Small intestine (tissue), 7 donors: ENCODE measurements at regions not wholly inside any gene's neighbourhood (a gene's known extent, or its start where the extent isn't known, plus 50 kb on each side); places are given as distances from the start of the nearest gene placed in this dataset.

Experiments used
- DNase-seq, 2 donors: peaks; one replicate each; pipeline versions ENCODE4 v3.0.0 to v3.0.0-alpha.2; 2013
- FAIRE-seq: peaks from 2 replicates; lab custom pipeline; 2012; peaks lifted over from hg19 to GRCh38; lab: Jason Lieb, UNC
- H3K27ac ChIP-seq, 3 donors: one replicate each; pipeline ENCODE4 v1.5.1; 2013; ENCODE audit warnings: low read length in 2 of 3, mild to moderate bottlenecking in 2 of 3, control low read depth in 1 of 3, inconsistent platforms in 1 of 3, low read depth in 1 of 3, moderate library complexity in 1 of 3
- H3K27me3 ChIP-seq, 3 donors: one replicate each; pipeline ENCODE4 v1.6.1; 2013; ENCODE audit warnings: low read length in 3 of 3, inconsistent platforms in 1 of 3; ENCODE audit not compliant: control insufficient read depth in 3 of 3, insufficient read depth in 3 of 3
- H3K36me3 ChIP-seq, 3 donors: one replicate each; pipeline ENCODE4 v1.6.1; 2013; ENCODE audit warnings: low read length in 3 of 3, inconsistent platforms in 1 of 3, low read depth in 1 of 3, mild to moderate bottlenecking in 1 of 3, moderate library complexity in 1 of 3; ENCODE audit not compliant: control insufficient read depth in 3 of 3, insufficient read depth in 2 of 3
- H3K4me1 ChIP-seq, 3 donors: one replicate each; pipeline ENCODE4 v1.6.1; 2013; ENCODE audit warnings: low read length in 2 of 3, inconsistent platforms in 1 of 3, low read depth in 1 of 3, mild to moderate bottlenecking in 1 of 3, moderate library complexity in 1 of 3; ENCODE audit not compliant: control insufficient read depth in 3 of 3, insufficient read depth in 2 of 3
- H3K4me3 ChIP-seq, 3 donors: one replicate each; pipeline ENCODE4 v1.5.1; 2013; ENCODE audit warnings: low read length in 3 of 3, control low read depth in 1 of 3, inconsistent platforms in 1 of 3, low read depth in 1 of 3, mild to moderate bottlenecking in 1 of 3, moderate library complexity in 1 of 3
- H3K9me3 ChIP-seq, 2 donors: one replicate each; pipeline ENCODE4 v1.6.1; 2013; ENCODE audit warnings: low read depth in 1 of 2, low read length in 1 of 2; ENCODE audit not compliant: control insufficient read depth in 2 of 2, insufficient read depth in 1 of 2
- WGBS, 3 donors: extraction: QIAGEN DNeasy Blood & Tissue Kit; methylation state at CpG; one replicate each; pipeline ENCODE4 v1.1.7; 2013; 5-methylcytosine and 5-hydroxymethylcytosine counted together
- donor health status: healthy with polysubstance abuse.
- donor health status: control.
- donor health status: control.
- donor health status: Bipolar disorder and iron deficiency.
- donor health status: healthy.

GRCh38 chr15:98541519-98541918, 106.8 kb upstream of the IGF1R start:
- H3K36me3 ChIP-seq: no peaks in the 10 kb centered on the region
- no peaks in the 10 kb centered on the region for H3K4me1 ChIP-seq
- H3K4me3 ChIP-seq: no peak overlapping the region
- DNase-seq (no peak), FAIRE-seq (no peak)
- no peaks in the 10 kb centered on the region for H3K9me3 ChIP-seq
- H3K27ac ChIP-seq: no peak overlapping the region
- H3K27me3 ChIP-seq: peaks cover 0 to 20% (median 4%) of the 10 kb centered on the region in 3 donors
- 73 to 75% (median 74%) methylated on average over 14 of the region's 14 CpGs for WGBS, 3 donors

DNA sequence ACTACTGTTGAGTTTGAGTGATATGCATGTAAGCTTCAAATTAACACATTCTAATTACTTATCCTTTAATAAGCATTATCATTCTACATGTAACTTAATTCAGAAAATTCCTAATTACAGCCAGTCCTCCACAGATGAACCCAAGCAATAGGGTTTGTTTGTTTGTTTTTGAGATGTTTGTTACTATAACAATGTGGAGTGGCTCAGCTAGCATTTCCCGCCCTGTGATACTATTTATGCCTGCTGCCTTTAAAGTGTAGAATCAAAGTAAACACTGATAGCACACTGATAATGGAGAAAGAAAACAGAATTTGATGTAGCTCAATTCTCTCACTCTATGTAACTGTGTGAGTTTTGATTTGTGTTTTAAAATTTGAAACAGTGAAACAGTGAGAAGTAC, 105.1 kb upstream of the IGF1R start:
- 56 to 66% (median 62%) methylated on average over 1 of the region's 1 CpG for WGBS, 3 donors
- Histone ChIP-seq H3K9me3 (no peaks in the 10 kb centered on the region), H3K4me1 (no peaks in the 10 kb centered on the region), H3K27me3 (peaks cover 0 to 37% (median 4%) of the 10 kb centered on the region in 3 donors), H3K27ac (no peak overlapping the region), H3K4me3 (no peak overlapping the region), H3K36me3 (no peaks in the 10 kb centered on the region)
- FAIRE-seq: no peak
- DNase-seq: no peak

DNA sequence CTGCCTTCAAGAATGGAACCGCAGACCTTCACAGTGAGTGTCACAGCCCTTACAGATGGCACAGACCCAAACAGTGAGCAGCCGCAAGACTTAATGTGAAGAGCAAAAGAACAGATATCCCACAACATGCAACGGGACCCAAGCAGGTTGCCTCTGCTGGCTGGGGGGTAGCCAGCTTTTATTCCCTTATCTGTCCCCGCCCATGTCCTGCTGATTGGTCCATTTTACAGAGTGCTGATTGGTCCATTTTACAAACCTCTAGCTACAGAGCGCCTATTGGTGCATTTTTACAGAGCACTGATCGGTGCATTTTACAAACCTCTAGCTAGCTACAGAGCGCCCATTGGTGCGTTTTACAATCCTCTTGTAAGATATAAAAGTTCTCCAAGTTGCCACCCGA, 102.0 kb upstream of the IGF1R start:
- Histone ChIP-seq H3K4me1 (peaks cover 0 to 8% (median 0%) of the 10 kb centered on the region in 3 donors), H3K27ac (no peak overlapping the region), H3K27me3 (peaks cover 0 to 48% (median 1%) of the 10 kb centered on the region in 3 donors), H3K36me3 (no peaks in the 10 kb centered on the region), H3K4me3 (no peak overlapping the region), H3K9me3 (no peaks in the 10 kb centered on the region)
- 84 to 88% (median 86%) methylated on average over 9 of the region's 9 CpGs for WGBS, 3 donors
- DNase-seq (no peak), FAIRE-seq (no peak)

DNA sequence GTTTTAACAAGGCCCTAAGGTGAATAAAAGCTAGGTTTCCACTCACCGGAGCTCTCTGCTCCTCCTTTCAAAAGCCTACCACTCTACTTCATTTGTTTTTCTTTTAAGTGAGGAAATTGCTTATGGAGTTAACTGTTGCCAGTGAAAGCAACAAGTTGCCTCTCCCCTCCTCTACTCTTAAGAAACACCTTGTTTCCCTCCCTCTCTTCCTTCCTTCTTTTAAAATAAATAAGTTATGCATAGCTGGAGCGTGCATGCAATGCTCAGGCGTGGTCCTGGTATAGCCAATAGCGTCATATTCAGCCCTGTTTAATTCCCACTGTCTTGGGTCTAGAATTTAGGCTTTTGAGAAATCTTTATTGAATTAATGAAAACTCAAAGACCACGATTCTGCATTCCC, 101.1 kb upstream of the IGF1R start:
- peaks cover 0 to 49% (median 1%) of the 10 kb centered on the region in 3 donors for H3K27me3 ChIP-seq
- H3K27ac ChIP-seq: no peak overlapping the region
- H3K36me3 ChIP-seq: no peaks in the 10 kb centered on the region
- H3K4me1 ChIP-seq: peaks cover 0 to 8% (median 0%) of the 10 kb centered on the region in 3 donors
- H3K4me3 ChIP-seq: no peak overlapping the region
- H3K9me3 ChIP-seq: no peaks in the 10 kb centered on the region
- 16 to 30% (median 16%) methylated on average over 5 of the region's 5 CpGs for WGBS, 3 donors
- FAIRE-seq (no peak), DNase-seq (no peak)

DNA sequence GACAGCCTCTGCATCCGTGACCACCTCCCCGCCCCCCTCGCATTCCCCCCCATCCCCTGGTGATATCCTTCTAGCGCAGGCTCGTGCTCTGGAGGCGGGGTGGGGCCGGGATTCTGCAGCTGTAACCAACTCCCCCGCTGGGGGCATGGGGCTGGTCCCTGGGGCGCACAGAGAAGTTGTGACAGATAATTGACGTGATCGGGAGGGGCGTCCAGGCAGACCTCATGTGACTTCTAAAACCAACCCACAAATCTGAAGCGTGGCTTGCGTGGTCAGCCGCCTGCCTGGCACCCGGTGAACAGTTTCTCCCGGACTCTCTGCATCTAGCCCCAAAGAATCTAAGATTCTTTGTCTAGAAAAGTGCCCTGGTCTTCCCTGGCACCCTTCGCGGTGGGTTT, 100.6 kb upstream of the IGF1R start:
- H3K36me3 ChIP-seq: no peaks in the 10 kb centered on the region
- H3K27ac ChIP-seq: peak overlapping the region in 2 of 3 donors; percentile 60 to 78
- FAIRE-seq (no peak), DNase-seq (peak in 1 of 2 donors; percentile 28)
- H3K27me3 ChIP-seq: peaks cover 0 to 51% (median 1%) of the 10 kb centered on the region in 3 donors
- H3K9me3 ChIP-seq: no peaks in the 10 kb centered on the region
- peaks cover 0 to 8% (median 0%) of the 10 kb centered on the region in 3 donors for H3K4me1 ChIP-seq
- 1 to 6% (median 5%) methylated on average over 18 to 19 of the region's 19 CpGs for WGBS, 3 donors
- H3K4me3 ChIP-seq: peak overlapping the region in 2 of 3 donors; percentile 14 to 44

- 1 to 3% (median 2%) methylated on average over 62 to 65 of the region's 65 CpGs for WGBS, 3 donors
- Histone ChIP-seq H3K27me3 (peaks cover 0 to 52% (median 1%) of the 10 kb centered on the region in 3 donors), H3K4me3 (peak overlapping the region; percentile 14 to 48 (median 44)), H3K9me3 (no peaks in the 10 kb centered on the region), H3K27ac (peak overlapping the region in 2 of 3 donors; percentile 60 to 78), H3K4me1 (peaks cover 0 to 8% (median 0%) of the 10 kb centered on the region in 3 donors), H3K36me3 (no peaks in the 10 kb centered on the region)
- DNase-seq (peak; percentile 21 to 59), FAIRE-seq (no peak)
These were observed 100.0 kb upstream of the IGF1R start for GRCh38 chr15:98548139-98548971.

- Histone ChIP-seq H3K36me3 (no peaks in the 10 kb centered on the region), H3K27ac (no peak overlapping the region), H3K27me3 (peaks cover 0 to 55% (median 1%) of the 10 kb centered on the region in 3 donors), H3K9me3 (no peaks in the 10 kb centered on the region), H3K4me1 (peaks cover 0 to 8% (median 0%) of the 10 kb centered on the region in 3 donors), H3K4me3 (peak overlapping the region in 1 of 3 donors; percentile 44)
- FAIRE-seq (no peak), DNase-seq (no peak)
- WGBS, 3 donors: 67 to 79% (median 69%) methylated on average over 11 of the region's 11 CpGs
These were observed 99.3 kb upstream of the IGF1R start for GRCh38 chr15:98549003-98549402.

- H3K4me1 ChIP-seq: peaks cover 0 to 8% (median 0%) of the 10 kb centered on the region in 3 donors
- H3K4me3 ChIP-seq: no peak overlapping the region
- H3K36me3 ChIP-seq: no peaks in the 10 kb centered on the region
- no peak for DNase-seq
- no peak overlapping the region for H3K27ac ChIP-seq
- peaks cover 0 to 54% (median 3%) of the 10 kb centered on the region in 3 donors for H3K27me3 ChIP-seq
- no peaks in the 10 kb centered on the region for H3K9me3 ChIP-seq
- whole genome bisulfite sequencing, 3 donors: 94 to 98% (median 96%) methylated on average over 18 to 26 of the region's 26 CpGs
- no peak for FAIRE-seq
These were observed 98.6 kb upstream of the IGF1R start for GRCh38 chr15:98549741-98550140.
